Thymus (tissue), 11 donors: ENCODE measurements at regions not wholly inside any gene's neighbourhood (a gene's known extent, or its start where the extent isn't known, plus 50 kb on each side); places are given as distances from the start of the nearest gene placed in this dataset.

Experiments
- DNase-seq, 9 donors: peaks; one replicate each; pipeline ENCODE4 v3.0.0-alpha.2; 2013; ENCODE audit warnings: low spot score in 9 of 9, low read depth in 6 of 9, missing footprints in 1 of 9
- H3K27ac ChIP-seq, 2 donors: one replicate each; pipeline ENCODE4 v1.5.1; 2013; ENCODE audit warnings: control low read depth in 1 of 2, low read depth in 1 of 2, low read length in 1 of 2, mild to moderate bottlenecking in 1 of 2, moderate library complexity in 1 of 2
- H3K27me3 ChIP-seq, 2 donors: one replicate each; pipeline ENCODE4 v1.5.1; 2013; ENCODE audit warnings: low read length in 1 of 2; ENCODE audit not compliant: control insufficient read depth in 2 of 2, insufficient read depth in 1 of 2
- H3K36me3 ChIP-seq, 2 donors: one replicate each; pipeline ENCODE4 v1.5.1; 2013; ENCODE audit warnings: low read length in 1 of 2, mild to moderate bottlenecking in 1 of 2, moderate library complexity in 1 of 2; ENCODE audit not compliant: control insufficient read depth in 2 of 2, insufficient read depth in 2 of 2
- H3K4me1 ChIP-seq, 2 donors: one replicate each; pipeline ENCODE4 v1.5.1; 2013; ENCODE audit warnings: low read length in 2 of 2; ENCODE audit not compliant: control insufficient read depth in 2 of 2, insufficient read depth in 2 of 2
- H3K4me3 ChIP-seq, 2 donors: one replicate each; pipeline ENCODE4 v1.5.1; 2013; ENCODE audit warnings: low read length in 2 of 2, control low read depth in 1 of 2, mild to moderate bottlenecking in 1 of 2
- H3K9me3 ChIP-seq, 2 donors: one replicate each; pipeline ENCODE4 v1.5.1; 2013; ENCODE audit warnings: low read length in 1 of 2, mild to moderate bottlenecking in 1 of 2; ENCODE audit not compliant: control insufficient read depth in 2 of 2, insufficient read depth in 1 of 2
- WGBS: extraction: QIAGEN DNeasy Blood & Tissue Kit; methylation state at CpG from one replicate; pipeline ENCODE4 v1.1.7; 2013; 5-methylcytosine and 5-hydroxymethylcytosine counted together
- donor health status: healthy.

DNA sequence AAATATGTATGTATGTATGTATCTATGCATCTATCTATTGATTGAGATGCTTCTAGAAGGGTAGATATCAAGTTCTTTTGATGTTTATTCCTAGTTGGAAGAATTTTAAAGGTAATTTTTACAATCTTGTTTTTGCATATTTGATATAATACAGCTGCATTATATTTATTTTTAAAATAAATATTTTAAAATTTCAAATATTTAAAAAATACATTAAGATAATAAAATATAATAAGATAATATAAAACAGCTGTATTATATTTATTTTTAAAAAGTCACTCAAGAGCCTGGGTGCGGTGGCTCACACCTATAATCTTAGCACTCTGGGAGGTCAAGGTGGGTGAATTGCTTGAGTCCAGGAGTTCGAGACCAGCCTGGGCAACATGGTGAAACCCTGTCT lies 92.5 kb downstream of the LIPG start:
- Histone ChIP-seq H3K9me3 (no peaks in the 10 kb centered on the region), H3K36me3 (no peaks in the 10 kb centered on the region), H3K27me3 (no peaks in the 10 kb centered on the region), H3K4me3 (no peak overlapping the region), H3K27ac (no peak overlapping the region), H3K4me1 (no peaks in the 10 kb centered on the region)
- DNase-seq, result no peak
- 91% methylated on average over 2 of the region's 2 CpGs for WGBS

DNA sequence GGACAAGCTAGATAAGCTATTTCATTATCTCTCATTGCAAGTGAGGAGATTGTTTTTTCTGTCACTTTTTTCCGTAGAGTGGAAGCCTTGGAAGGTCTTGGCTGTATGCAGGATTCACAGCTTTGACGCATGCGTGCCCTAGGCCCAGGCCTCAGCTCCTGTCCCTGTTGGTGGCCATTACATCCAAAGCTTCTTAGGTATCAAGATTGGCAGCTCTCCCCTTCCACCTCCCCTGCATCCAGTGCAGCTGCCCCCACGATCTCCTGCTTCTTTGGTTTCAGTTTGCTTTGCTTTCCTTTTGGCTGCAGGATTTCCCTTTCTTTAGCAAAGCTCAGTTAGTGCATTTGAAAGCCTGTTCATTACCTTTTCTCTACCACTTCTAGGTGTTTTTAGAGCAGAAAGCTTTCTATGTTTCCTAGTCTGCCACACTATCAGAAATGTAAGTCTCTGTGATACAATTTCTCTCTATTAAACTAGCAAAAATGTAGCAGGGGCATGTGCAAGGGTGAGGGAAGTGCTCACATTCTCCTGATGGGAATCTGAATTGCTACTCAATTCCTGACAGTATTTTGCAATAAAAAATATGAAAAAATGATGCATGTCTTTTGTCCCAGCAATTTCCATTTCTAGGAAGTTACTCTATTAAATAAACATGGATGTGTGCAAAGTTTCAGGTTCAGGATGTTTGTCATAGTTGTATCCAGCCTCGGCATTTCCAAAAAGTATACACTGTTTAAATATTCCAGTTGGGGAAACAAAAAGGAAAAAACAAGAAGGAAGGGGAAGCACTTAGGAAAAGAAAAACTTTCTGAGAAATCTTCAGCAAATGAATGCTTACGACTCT lies 91.2 kb downstream of the LIPG start:
- Histone ChIP-seq H3K4me3 (no peak overlapping the region), H3K9me3 (no peaks in the 10 kb centered on the region), H3K36me3 (no peaks in the 10 kb centered on the region), H3K27ac (no peak overlapping the region), H3K27me3 (no peaks in the 10 kb centered on the region), H3K4me1 (no peaks in the 10 kb centered on the region)
- WGBS, result 69% methylated on average over 6 of the region's 6 CpGs
- DNase-seq, result no peak

DNA sequence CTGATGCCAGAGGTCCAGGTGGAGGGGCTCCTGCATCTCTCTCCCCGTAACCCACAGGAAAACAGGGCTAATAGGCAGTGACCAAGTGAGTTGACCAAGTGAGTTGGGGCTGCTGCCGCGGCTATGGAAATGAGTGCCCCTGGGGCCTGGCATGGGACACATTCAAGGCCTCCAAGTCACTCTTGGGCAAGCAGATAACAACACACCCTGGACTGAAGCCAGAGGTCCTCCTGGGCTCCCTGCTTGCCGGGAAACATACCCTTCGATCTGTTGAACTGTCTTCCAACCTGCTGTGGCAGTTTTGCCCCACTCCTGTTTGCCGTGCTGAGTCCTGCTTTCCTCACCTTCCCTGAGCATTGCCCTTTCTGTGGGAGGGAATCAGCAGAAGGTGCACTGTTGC lies 89.2 kb downstream of the LIPG start:
- Histone ChIP-seq H3K36me3 (no peaks in the 10 kb centered on the region), H3K4me3 (no peak overlapping the region), H3K4me1 (no peaks in the 10 kb centered on the region), H3K27me3 (no peaks in the 10 kb centered on the region), H3K9me3 (no peaks in the 10 kb centered on the region), H3K27ac (no peak overlapping the region)
- 80% methylated on average over 6 of the region's 6 CpGs for WGBS
- DNase-seq, result no peak

DNA sequence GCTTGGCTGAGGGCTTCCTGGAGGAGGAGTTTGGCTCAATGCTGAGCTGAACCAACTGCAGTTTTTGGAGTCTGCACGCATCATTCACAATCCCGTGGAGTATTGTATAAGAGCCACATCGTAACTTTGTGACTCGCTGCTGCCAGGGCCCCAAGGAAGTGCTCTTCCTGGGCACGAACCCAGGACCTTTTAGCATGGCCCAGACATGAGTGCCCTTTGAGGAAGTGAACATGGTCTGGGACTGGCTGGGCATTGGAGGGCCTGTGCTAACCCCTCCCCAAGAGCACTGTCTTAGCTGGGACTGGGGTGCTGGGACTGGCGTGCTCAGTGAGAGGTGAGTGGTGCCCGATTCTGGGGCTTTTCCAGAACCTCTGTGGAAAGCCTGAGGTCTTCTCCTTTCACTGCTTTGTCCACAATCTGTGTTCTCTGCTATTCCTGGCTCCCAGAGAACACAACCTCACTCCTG lies 88.6 kb downstream of the LIPG start:
- Histone ChIP-seq H3K4me3 (no peak overlapping the region), H3K27ac (no peak overlapping the region), H3K27me3 (no peaks in the 10 kb centered on the region), H3K4me1 (no peaks in the 10 kb centered on the region), H3K9me3 (no peaks in the 10 kb centered on the region), H3K36me3 (no peaks in the 10 kb centered on the region)
- DNase-seq, result no peak
- WGBS, result 96% methylated on average over 7 of the region's 7 CpGs

DNA sequence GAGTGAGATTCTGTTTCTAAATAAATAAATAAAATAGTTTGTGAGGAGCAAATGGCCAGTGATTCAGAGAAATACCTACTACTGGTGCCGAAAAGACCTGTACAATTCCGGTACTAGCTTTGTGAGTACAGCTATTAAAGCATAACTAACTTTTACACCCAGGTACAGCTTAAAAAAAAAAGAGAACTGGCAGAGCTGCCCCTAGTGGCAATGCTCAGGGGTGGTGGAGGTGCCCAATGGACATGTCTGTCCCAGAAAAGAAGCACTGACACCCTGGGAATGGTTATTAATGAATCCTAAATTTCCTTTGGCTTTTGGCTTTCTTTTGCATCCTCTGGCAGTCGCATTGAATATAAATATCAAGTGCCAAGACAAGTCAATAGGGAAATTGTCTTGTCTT lies 87.0 kb downstream of the LIPG start:
- Histone ChIP-seq H3K36me3 (no peaks in the 10 kb centered on the region), H3K4me1 (no peaks in the 10 kb centered on the region), H3K4me3 (no peak overlapping the region), H3K9me3 (no peaks in the 10 kb centered on the region), H3K27me3 (no peaks in the 10 kb centered on the region), H3K27ac (no peak overlapping the region)
- no peak for DNase-seq
- WGBS, result 96% methylated on average over 3 of the region's 3 CpGs
